ENCODE measurements at regions not wholly inside any gene's neighbourhood (a gene's known extent, or its start where the extent isn't known, plus 50 kb on each side); places are given as distances from the start of the nearest gene placed in this dataset.

DNA sequence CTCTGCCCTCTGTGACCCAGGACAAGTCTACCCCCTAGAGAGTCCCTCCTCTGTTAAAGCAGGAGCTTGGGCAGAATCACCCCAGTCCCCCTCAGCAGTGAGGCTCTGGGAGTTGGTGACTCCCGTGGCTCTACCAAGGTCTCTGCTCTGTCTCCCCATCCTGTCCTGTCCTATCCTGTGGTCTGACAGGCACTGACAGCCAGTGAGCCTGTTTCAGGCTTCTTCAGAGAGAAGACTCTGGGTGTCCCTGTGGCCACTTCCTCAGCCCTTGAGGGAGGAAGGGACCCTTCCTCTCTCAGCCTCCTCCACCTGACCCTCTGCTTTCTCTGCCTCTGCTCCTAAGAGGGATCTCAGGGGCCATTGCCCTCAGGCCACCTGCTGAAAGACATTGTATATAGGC, 148.7 kb downstream of the FCRL5 start:
- Histone ChIP-seq H3K27me3 (no peaks in the 10 kb centered on the region), H3K9me3 (no peaks in the 10 kb centered on the region), H3K4me1 (no peaks in the 10 kb centered on the region), H3K27ac (no peak overlapping the region), H3K36me3 (no peaks in the 10 kb centered on the region), H3K4me3 (no peak overlapping the region)
- no peak for DNase-seq (ENCODE audit: low spot score in 2 of 2)
- TF ChIP-seq, protein P1, sequence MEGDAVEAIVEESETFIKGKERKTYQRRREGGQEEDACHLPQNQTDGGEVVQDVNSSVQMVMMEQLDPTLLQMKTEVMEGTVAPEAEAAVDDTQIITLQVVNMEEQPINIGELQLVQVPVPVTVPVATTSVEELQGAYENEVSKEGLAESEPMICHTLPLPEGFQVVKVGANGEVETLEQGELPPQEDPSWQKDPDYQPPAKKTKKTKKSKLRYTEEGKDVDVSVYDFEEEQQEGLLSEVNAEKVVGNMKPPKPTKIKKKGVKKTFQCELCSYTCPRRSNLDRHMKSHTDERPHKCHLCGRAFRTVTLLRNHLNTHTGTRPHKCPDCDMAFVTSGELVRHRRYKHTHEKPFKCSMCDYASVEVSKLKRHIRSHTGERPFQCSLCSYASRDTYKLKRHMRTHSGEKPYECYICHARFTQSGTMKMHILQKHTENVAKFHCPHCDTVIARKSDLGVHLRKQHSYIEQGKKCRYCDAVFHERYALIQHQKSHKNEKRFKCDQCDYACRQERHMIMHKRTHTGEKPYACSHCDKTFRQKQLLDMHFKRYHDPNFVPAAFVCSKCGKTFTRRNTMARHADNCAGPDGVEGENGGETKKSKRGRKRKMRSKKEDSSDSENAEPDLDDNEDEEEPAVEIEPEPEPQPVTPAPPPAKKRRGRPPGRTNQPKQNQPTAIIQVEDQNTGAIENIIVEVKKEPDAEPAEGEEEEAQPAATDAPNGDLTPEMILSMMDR (IDR thresholded peaks at IDR 0.05): no peak
- TF ChIP-seq POLR2A (IDR thresholded peaks at IDR 0.05): no peak
- no peak for TF ChIP-seq POLR2AphosphoS5 (IDR thresholded peaks at IDR 0.05)
- intact Hi-C loops (cut with DNase I; ENCODE audit: low total_unique reads): no loop called here

DNA sequence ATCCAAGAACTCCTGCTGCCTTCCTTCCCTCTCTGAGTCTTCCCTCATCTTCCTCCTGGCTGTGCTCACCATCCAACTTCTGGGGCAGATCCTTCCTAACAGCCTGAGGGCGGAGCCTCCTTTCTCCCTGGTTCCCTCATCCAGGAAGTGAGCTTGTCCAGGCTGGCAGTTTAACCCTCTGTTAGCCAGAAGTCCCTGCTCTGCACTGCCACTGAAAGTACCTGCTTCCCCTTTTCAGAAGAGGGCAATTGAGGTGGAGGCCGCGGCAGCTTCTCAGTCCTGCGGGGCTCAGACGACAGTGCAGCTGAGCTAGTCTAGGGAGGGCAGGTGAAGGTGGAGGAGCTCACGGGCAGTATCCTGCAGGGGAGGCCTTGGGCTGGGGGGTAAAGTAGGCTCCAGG, 149.1 kb downstream of the FCRL5 start:
- Histone ChIP-seq H3K4me1 (no peaks in the 10 kb centered on the region), H3K27me3 (no peaks in the 10 kb centered on the region), H3K36me3 (no peaks in the 10 kb centered on the region), H3K27ac (no peak overlapping the region), H3K4me3 (no peak overlapping the region), H3K9me3 (no peaks in the 10 kb centered on the region)
- DNase-seq (ENCODE audit: low spot score in 2 of 2): no peak
- intact Hi-C loops (cut with DNase I; ENCODE audit: low total_unique reads): no loop called here
- TF ChIP-seq POLR2AphosphoS5 (IDR thresholded peaks at IDR 0.05) (no peak), POLR2A (IDR thresholded peaks at IDR 0.05) (no peak)
- TF ChIP-seq, protein P1 (IDR thresholded peaks at IDR 0.05): no peak

DNA sequence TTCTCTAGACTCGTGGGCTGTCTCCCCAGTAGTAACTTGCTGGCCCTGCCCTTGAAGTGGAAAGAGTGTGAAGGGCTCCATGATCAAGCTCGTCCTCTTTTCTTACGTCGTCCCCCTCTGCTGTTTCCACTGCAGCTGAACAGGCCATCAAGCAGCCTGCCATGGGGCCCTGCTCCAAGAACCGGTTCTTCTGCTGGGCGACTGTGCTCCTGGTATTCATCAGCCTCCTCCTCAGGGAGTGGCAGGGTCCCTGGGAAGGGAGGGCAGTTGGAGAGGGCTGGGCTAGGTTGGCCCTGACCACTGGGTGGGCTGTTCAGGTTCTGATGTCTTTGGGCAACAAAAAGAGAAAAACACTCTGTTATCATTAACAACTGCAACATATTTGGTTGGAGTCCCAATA, 151.5 kb downstream of the FCRL5 start:
- intact Hi-C loops (cut with DNase I; ENCODE audit: low total_unique reads): no loop called here
- no peaks in the 10 kb centered on the region for H3K27me3 ChIP-seq
- no peaks in the 10 kb centered on the region for H3K9me3 ChIP-seq
- H3K27ac ChIP-seq: no peak overlapping the region
- no peak overlapping the region for H3K4me3 ChIP-seq
- H3K36me3 ChIP-seq: no peaks in the 10 kb centered on the region
- no peaks in the 10 kb centered on the region for H3K4me1 ChIP-seq
- DNase-seq (ENCODE audit: low spot score in 2 of 2): no peak
- TF ChIP-seq POLR2A (IDR thresholded peaks at IDR 0.05): no peak
- TF ChIP-seq, protein P1 (IDR thresholded peaks at IDR 0.05): no peak
- no peak for TF ChIP-seq POLR2AphosphoS5 (IDR thresholded peaks at IDR 0.05)

DNA sequence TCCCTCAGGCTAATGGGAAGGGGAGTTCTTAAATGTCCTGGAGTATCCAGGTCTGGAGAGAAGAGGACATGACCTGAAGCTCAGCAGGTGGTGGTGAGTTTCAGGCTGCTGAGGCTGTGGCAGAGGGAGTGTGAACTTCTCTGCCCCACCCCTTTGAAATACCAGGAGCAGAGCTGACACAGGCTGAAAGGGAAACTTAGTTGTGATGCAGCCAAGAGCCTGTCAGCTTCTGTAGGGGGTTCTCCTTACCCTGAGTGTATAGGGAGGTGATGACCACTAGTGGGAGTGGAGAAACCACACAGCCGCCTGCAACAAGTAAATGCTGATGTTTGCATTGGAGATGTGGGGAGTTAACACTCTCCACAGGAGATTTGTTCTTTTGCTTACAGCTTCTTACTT, 152.3 kb downstream of the FCRL5 start:
- H3K9me3 ChIP-seq: no peaks in the 10 kb centered on the region
- no peaks in the 10 kb centered on the region for H3K27me3 ChIP-seq
- no peak for DNase-seq (ENCODE audit: low spot score in 2 of 2)
- H3K4me3 ChIP-seq: no peak overlapping the region
- no peaks in the 10 kb centered on the region for H3K4me1 ChIP-seq
- TF ChIP-seq POLR2A (IDR thresholded peaks at IDR 0.05) (no peak), POLR2AphosphoS5 (IDR thresholded peaks at IDR 0.05) (no peak)
- TF ChIP-seq, protein P1 (IDR thresholded peaks at IDR 0.05): no peak
- no peaks in the 10 kb centered on the region for H3K36me3 ChIP-seq
- intact Hi-C loops (cut with DNase I; ENCODE audit: low total_unique reads): no loop called here
- H3K27ac ChIP-seq: no peak overlapping the region

DNA sequence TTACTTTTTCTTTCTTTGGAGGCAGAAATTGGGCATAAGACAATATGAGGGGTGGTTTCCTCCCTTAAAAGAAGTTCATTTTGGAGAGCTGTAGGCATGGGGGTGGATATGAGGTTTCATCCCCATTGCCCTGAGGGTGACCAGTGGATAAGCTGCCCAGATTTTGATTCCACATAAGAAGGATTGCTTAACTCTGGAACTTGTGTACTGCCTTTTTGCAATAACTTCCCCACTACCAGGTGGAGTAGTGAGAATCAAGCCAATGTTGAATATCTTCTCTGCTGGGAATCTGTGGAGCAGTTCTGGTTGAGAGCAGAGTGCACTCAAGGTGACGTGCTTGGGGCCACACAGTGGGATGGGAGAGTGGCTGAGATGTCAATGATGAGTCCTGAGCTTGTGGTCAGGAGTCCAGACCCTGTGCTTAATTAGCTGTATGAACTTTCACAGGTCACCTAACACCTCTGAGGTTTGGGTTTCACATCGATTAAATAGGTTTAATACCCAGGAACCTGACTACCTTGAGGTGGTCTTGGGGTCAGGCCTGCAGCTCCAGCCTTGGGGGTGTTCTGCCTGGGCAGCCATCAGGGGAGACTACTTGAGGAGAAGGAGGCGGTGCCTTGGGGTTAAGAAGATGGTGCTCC, 152.9 kb downstream of the FCRL5 start:
- TF ChIP-seq POLR2A (IDR thresholded peaks at IDR 0.05): no peak
- TF ChIP-seq, protein P1 (IDR thresholded peaks at IDR 0.05): no peak
- TF ChIP-seq POLR2AphosphoS5 (IDR thresholded peaks at IDR 0.05): no peak
- H3K27me3 ChIP-seq: no peaks in the 10 kb centered on the region
- no peaks in the 10 kb centered on the region for H3K9me3 ChIP-seq
- intact Hi-C loops (cut with DNase I; ENCODE audit: low total_unique reads): no loop called here
- no peaks in the 10 kb centered on the region for H3K36me3 ChIP-seq
- no peaks in the 10 kb centered on the region for H3K4me1 ChIP-seq
- no peak overlapping the region for H3K27ac ChIP-seq
- DNase-seq (ENCODE audit: low spot score in 2 of 2): no peak
- H3K4me3 ChIP-seq: no peak overlapping the region

All from breast epithelium (tissue), 4 donors.